Adrenal gland (tissue), 5 donors: ENCODE measurements at regions not wholly inside any gene's neighbourhood (a gene's known extent, or its start where the extent isn't known, plus 50 kb on each side); places are given as distances from the start of the nearest gene placed in this dataset.

Source experiments
- CTCF ChIP-seq, 6 experiments: fragments of 450-650 bp in 4 of 6; fragments of 200-600 bp in 2 of 6; sonication (generic) in 1 of 6; IDR thresholded peaks; 1 replicate in 5 of 6; 2 replicates in 1 of 6; pipeline versions ENCODE4 v1.5.1 to v1.8.0; 2016 to 2021; ENCODE audit warnings: antibody characterized with exemption in 6 of 6, mild to moderate bottlenecking in 2 of 6, moderate library complexity in 1 of 6
- POLR2A ChIP-seq, 2 donors: fragments of 450-650 bp; IDR thresholded peaks; one replicate each; pipeline ENCODE4 v1.6.1; 2017; ENCODE audit warnings: antibody characterized with exemption in 2 of 2, mild to moderate bottlenecking in 2 of 2, moderate library complexity in 1 of 2
- donor health status: DM: no; HTN: no; CAD: no.

GRCh38 chr12:28704477-28705169 is 444.5 kb upstream of the FAR2 start:
- TF ChIP-seq CTCF (IDR thresholded peaks at IDR 0.05): no peak
- no peak for TF ChIP-seq POLR2A (IDR thresholded peaks at IDR 0.05)
